Left forelimb (tissue), 1 donor: ENCODE measurements at regions not wholly inside any gene's neighbourhood (a gene's known extent, or its start where the extent isn't known, plus 50 kb on each side); places are given as distances from the start of the nearest gene placed in this dataset.
"Not testable (repeated sequence)": the region's sequence is repeated elsewhere in the genome, so short reads cannot be mapped to it uniquely, and the experiment has no call there.

Experiments
- DNase-seq: peaks from one replicate; pipeline ENCODE4 v3.0.0-alpha.2; 2018; ENCODE audit warnings: low spot score

GRCh38 chr3:124636863-124637296, 93.4 kb upstream of the UMPS start:
- no peak for DNase-seq

GRCh38 chr3:124639406-124640237, 90.6 kb upstream of the UMPS start:
- DNase-seq = no peak

- no peak for DNase-seq
These were observed 89.5 kb upstream of the UMPS start for GRCh38 chr3:124640635-124641306.

- no peak for DNase-seq
These were observed 86.8 kb upstream of the UMPS start for GRCh38 chr3:124643453-124643852.

GRCh38 chr3:124646186-124646585, 84.1 kb upstream of the UMPS start:
- DNase-seq = not testable (repeated sequence)

- no peak for DNase-seq
These were observed 81.7 kb upstream of the UMPS start for GRCh38 chr3:124648551-124648950.

- no peak for DNase-seq
These were observed 79.5 kb upstream of the UMPS start for GRCh38 chr3:124650798-124651197.

- DNase-seq = not testable (repeated sequence)
These were observed 78.8 kb upstream of the UMPS start for GRCh38 chr3:124651416-124651815.

- DNase-seq = no peak
These were observed 78.2 kb upstream of the UMPS start for GRCh38 chr3:124652009-124652408.

GRCh38 chr3:124653071-124653796, 77.0 kb upstream of the UMPS start:
- DNase-seq = no peak

- DNase-seq = no peak
These were observed 76.3 kb upstream of the UMPS start for GRCh38 chr3:124653797-124654469.

GRCh38 chr3:124654470-124654845, 75.8 kb upstream of the UMPS start:
- no peak for DNase-seq

GRCh38 chr3:124656531-124656930, 73.7 kb upstream of the UMPS start:
- no peak for DNase-seq

GRCh38 chr3:124657138-124657537, 73.1 kb upstream of the UMPS start:
- no peak for DNase-seq

- no peak for DNase-seq
These were observed 72.0 kb upstream of the UMPS start for GRCh38 chr3:124658270-124658669.

GRCh38 chr3:124659175-124659574, 71.1 kb upstream of the UMPS start:
- no peak for DNase-seq

GRCh38 chr3:124660599-124660998, 69.7 kb upstream of the UMPS start:
- DNase-seq = no peak

- DNase-seq = no peak
These were observed 66.6 kb upstream of the UMPS start for GRCh38 chr3:124663690-124664089.

GRCh38 chr3:124664804-124665203, 65.4 kb upstream of the UMPS start:
- DNase-seq = no peak

- DNase-seq = no peak
These were observed 64.2 kb upstream of the UMPS start for GRCh38 chr3:124666067-124666466.

- no peak for DNase-seq
These were observed 60.8 kb upstream of the UMPS start for GRCh38 chr3:124669470-124669869.

- no peak for DNase-seq
These were observed 59.1 kb upstream of the UMPS start for GRCh38 chr3:124671106-124671505.
